8988T (cell line): ENCODE measurements at regions not wholly inside any gene's neighbourhood (a gene's known extent, or its start where the extent isn't known, plus 50 kb on each side); places are given as distances from the start of the nearest gene placed in this dataset.

Source experiments
- DNase-seq: peaks from one replicate; pipeline ENCODE4 v3.0.0; 2011

DNA sequence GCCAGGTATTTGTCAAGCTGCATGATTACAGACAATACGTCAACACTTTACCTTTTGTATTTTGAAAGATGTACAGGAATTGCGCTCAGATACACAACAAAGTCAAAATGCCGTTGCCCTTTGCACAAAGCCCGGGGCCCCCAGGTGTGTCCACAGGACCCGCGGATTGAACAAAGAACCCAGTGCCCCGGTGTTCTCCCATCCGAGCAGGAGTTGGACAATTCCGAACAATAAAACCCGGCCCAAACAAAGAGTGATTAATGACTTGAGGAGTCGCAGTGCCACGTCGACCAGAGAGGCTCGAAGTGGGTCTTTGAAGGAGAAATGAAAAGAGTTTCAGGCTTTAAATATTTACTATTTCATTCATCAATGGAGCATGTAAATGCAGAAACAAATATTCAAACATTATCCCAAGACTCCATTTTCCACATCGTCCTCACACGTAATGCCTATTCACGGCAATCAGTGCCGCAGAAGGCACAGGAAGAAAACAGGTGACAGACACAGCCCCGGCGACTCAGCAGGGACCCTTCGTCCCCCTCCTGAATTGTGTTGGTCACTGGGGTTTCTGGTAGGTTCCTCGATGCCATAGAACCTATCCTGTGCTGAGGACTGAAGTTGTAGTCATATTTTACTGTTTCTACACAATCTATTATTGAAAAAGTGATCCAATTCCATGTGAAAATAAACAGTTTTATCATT, 70.9 kb upstream of the MGMT start:
- DNase-seq = no peak

GRCh38 chr10:129397198-129397974, 69.7 kb upstream of the MGMT start:
- DNase-seq = no peak

DNA sequence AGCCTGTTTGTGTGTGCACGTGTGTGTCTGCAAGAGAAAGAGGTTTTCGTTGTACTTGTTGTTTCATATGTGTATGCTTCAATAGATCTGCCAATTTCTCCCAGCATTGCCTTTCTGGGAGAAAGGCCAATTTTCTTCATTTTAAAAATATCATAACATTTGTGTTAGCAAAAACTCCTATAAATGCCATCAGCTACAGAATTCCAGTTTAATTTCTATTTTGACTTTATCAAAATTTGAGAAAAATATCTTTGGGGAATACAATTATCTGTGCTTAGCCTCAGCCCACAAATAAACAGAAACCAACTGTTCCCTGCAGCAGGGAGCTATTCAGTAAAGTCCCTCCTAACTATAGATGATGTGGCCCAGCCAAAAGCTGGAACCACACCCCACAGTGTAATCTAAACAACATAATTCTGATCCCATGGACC, 68.3 kb upstream of the MGMT start:
- no peak for DNase-seq

DNA sequence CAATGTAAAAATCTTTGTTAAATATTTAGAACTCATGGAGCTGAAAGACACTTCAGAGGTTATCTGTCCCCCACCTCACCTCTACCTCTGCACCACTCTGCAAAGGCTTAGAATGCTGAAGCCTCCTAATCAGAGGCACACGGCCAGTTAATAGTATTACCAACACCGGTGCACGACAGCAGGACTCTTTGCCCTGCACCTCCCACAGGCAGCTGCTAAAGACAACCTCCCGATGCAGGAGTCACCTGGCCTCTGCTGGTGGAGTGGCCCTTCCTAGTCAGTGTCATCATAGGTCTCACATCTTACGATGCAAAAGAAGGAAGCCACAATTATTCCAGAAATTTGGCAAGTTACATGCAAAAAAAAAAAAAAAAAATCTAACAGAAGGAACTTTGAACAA, 66.6 kb upstream of the MGMT start:
- no peak for DNase-seq

DNA sequence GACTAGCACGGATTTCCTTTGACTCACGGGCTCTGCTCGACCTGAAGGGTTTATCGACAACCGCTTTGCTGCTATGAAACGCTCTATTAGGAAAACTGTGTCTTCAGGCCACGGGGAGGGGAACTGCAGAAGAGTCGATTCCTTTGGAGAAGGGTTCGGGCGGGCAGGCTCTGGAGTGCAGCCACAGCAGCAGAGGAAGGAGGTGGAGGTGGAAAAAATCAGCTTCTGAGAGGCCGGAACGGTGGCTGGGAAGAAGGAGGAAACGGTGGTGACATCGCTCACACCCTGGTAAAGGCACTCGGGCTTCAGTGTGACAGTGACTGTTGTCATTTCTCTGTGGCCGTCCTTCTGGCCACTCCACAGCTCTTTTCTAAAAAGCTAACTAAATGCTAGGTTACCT, 64.6 kb upstream of the MGMT start:
- DNase-seq = no peak

GRCh38 chr10:129404091-129404490, 63.0 kb upstream of the MGMT start:
- DNase-seq = no peak

- DNase-seq = no peak
Measured at GRCh38 chr10:129405389-129405788, 61.7 kb upstream of the MGMT start.

GRCh38 chr10:129410688-129411392, 56.2 kb upstream of the MGMT start:
- DNase-seq = no peak

- DNase-seq = no peak
Measured at GRCh38 chr10:129411393-129411705, 55.7 kb upstream of the MGMT start.

- no peak for DNase-seq
Measured at GRCh38 chr10:129411772-129412171, 55.3 kb upstream of the MGMT start.

DNA sequence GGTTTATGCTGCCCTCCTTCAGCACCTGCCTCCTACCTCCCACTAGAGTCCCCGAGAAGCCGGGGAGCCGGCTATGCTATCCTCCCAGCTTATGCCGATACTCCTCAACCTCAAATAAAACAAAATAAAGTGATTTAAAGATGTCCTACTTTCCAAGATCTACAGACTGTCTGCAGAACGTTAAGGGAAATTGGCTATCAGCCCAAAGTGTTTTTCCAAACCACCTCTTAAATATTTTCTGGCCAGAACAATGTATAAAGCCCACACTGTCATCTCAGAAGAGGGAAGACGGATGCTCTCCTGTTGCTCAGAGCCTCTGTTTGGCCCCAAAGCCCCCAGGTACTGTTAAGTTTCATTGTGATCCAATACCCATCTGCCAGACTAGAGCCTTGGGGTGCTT, 54.0 kb upstream of the MGMT start:
- no peak for DNase-seq

DNA sequence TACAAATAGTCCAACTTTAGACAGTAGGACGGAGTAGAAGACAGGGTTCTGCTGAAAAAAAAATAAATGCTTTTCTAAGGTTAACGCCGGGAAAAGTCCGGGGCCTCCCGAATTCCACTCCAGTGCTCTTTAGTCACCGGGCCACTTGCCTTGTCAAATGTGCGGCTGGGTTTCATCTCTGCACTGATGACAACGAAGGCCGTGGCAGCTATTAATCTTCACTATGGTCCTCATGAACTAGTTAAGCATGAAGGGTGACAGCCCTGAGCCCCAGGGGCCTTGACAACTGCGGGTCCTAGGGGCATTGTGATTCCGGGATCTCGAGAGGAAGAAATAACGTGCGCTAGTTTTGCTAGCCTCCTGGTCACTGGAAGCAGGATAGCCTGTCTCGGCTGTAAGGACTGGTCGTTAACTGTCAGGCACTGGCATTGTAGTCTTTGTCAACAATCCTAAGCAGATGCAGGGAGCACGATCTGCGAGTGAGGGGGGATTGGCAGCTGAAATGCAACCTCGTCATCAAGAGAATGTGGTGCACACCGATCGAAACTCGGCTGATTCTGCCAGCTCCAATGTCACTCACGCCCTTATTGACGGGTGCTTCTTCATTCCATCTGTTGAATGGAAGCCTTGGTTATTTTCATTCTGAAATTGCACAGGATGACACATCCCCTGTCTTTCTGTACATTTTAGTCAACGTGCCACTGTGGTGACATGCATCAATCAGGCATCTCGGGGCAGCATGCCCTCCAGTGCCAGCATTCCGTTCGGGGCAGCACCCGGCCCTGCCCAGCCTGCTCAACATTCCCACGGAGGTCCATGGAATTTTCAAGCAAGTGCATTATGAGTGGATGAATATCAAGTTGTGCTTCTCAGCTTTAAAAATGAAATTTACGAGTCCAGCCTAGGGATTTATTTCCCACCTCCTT, 51.6 kb upstream of the MGMT start:
- no peak for DNase-seq

DNA sequence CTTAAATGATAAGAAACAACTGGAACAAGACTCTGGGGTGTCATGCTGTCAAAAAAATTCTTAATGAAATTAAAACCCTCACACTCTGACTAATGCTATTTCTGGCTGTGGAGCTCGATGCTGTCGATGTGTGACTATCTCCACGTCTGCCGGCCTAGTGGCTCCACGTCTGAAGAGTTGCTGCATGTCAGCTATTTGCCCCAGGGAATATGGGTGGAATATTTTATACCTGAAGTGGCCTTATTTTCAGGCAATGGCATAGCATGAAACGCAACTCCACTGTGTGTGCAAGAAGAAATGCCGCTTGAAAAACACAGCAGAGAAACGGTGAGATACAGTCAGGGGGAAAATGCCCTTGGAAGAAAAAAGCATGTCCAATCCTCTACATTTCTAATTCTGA, 50.9 kb upstream of the MGMT start:
- no peak for DNase-seq

GRCh38 chr10:129416956-129417765, 49.9 kb upstream of the MGMT start:
- DNase-seq = no peak
